ENCODE measurements at regions not wholly inside any gene's neighbourhood (a gene's known extent, or its start where the extent isn't known, plus 50 kb on each side); places are given as distances from the start of the nearest gene placed in this dataset.

DNA sequence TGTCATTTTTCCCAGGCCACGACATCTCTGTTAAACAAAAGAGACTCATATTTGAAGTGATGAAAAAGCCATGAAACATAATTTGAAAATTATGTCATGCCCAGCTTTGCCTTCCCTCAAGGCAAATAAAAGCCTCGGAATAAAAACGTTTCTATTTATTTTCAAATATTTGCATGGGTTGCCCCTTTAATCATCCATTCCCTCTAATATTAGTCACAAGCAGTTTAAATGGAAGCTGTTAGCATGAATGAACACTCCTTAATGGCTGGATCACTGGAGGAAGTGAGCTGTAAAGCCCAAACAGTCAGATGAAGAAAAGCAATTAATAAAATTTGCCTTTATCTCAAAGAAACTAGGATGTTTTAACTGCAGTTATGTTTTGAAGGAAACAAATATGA, 69.3 kb upstream of the STMND1 start:
- H3K27me3 Mint-ChIP-seq (ENCODE audit: insufficient read depth, low read depth, poor library complexity), result no peaks in the 10 kb centered on the region
- Histone ChIP-seq H3K4me1 (ENCODE audit: insufficient read depth) (no peaks in the 10 kb centered on the region), H3K79me2 (replicated peaks; ENCODE audit: insufficient read depth) (no peaks in the 10 kb centered on the region), H3K4me3 (no peak overlapping the region), H3K4me2 (no peak overlapping the region), H3K36me3 (ENCODE audit: insufficient read depth) (no peaks in the 10 kb centered on the region), H2AFZ (no peak overlapping the region), H3F3A (replicated peaks; ENCODE audit: low read depth) (no peaks in the 10 kb centered on the region), H4K20me1 (replicated peaks; ENCODE audit: insufficient read depth) (no peaks in the 10 kb centered on the region), H3K27me3 (ENCODE audit: insufficient read depth) (no peaks in the 10 kb centered on the region), H3K9me2 (ENCODE audit: insufficient read depth) (no peaks in the 10 kb centered on the region; the same call in 1 of the 2 replicates), H3K27ac (ENCODE audit: low read depth) (no peak overlapping the region)
- no peak overlapping the region for H3K4me3 Mint-ChIP-seq
- peaks cover under 1% of the 10 kb centered on the region; the same call in 1 of the 3 replicates for H3K4me1 Mint-ChIP-seq
- no peak overlapping the region for H3K27ac Mint-ChIP-seq
- ATAC-seq (no peak), DNase-seq (ENCODE audit: low spot score) (no peak)
- TF ChIP-seq ETS1 (IDR thresholded peaks at IDR 0.05), result no peak
- no peak for TF ChIP-seq CREB1 (CRISPR knock-in tag; IDR thresholded peaks at IDR 0.05; ENCODE audit: low read depth)
- TF ChIP-seq NANOG (IDR thresholded peaks at IDR 0.05; ENCODE audit: borderline replicate concordance), result no peak
- TF ChIP-seq, protein P1, sequence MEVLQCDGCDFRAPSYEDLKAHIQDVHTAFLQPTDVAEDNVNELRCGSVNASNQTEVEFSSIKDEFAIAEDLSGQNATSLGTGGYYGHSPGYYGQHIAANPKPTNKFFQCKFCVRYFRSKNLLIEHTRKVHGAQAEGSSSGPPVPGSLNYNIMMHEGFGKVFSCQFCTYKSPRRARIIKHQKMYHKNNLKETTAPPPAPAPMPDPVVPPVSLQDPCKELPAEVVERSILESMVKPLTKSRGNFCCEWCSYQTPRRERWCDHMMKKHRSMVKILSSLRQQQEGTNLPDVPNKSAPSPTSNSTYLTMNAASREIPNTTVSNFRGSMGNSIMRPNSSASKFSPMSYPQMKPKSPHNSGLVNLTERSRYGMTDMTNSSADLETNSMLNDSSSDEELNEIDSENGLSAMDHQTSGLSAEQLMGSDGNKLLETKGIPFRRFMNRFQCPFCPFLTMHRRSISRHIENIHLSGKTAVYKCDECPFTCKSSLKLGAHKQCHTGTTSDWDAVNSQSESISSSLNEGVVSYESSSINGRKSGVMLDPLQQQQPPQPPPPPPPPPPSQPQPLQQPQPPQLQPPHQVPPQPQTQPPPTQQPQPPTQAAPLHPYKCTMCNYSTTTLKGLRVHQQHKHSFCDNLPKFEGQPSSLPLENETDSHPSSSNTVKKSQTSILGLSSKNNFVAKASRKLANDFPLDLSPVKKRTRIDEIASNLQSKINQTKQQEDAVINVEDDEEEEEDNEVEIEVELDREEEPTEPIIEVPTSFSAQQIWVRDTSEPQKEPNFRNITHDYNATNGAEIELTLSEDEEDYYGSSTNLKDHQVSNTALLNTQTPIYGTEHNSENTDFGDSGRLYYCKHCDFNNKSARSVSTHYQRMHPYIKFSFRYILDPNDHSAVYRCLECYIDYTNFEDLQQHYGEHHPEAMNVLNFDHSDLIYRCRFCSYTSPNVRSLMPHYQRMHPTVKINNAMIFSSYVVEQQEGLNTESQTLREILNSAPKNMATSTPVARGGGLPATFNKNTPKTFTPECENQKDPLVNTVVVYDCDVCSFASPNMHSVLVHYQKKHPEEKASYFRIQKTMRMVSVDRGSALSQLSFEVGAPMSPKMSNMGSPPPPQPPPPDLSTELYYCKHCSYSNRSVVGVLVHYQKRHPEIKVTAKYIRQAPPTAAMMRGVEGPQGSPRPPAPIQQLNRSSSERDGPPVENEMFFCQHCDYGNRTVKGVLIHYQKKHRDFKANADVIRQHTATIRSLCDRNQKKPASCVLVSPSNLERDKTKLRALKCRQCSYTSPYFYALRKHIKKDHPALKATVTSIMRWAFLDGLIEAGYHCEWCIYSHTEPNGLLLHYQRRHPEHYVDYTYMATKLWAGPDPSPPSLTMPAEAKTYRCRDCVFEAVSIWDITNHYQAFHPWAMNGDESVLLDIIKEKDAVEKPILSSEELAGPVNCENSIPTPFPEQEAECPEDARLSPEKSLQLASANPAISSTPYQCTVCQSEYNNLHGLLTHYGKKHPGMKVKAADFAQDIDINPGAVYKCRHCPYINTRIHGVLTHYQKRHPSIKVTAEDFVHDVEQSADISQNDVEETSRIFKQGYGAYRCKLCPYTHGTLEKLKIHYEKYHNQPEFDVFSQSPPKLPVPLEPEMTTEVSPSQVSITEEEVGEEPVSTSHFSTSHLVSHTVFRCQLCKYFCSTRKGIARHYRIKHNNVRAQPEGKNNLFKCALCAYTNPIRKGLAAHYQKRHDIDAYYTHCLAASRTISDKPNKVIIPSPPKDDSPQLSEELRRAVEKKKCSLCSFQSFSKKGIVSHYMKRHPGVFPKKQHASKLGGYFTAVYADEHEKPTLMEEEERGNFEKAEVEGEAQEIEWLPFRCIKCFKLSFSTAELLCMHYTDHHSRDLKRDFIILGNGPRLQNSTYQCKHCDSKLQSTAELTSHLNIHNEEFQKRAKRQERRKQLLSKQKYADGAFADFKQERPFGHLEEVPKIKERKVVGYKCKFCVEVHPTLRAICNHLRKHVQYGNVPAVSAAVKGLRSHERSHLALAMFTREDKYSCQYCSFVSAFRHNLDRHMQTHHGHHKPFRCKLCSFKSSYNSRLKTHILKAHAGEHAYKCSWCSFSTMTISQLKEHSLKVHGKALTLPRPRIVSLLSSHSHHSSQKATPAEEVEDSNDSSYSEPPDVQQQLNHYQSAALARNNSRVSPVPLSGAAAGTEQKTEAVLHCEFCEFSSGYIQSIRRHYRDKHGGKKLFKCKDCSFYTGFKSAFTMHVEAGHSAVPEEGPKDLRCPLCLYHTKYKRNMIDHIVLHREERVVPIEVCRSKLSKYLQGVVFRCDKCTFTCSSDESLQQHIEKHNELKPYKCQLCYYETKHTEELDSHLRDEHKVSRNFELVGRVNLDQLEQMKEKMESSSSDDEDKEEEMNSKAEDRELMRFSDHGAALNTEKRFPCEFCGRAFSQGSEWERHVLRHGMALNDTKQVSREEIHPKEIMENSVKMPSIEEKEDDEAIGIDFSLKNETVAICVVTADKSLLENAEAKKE (CRISPR knock-in tag; IDR thresholded peaks at IDR 0.05), result no peak
- TF ChIP-seq ZNF331 (CRISPR knock-in tag; IDR thresholded peaks at IDR 0.05; ENCODE audit: low read depth), result no peak
- H3K36me3 Mint-ChIP-seq (ENCODE audit: low read depth), result peaks cover under 1% of the 10 kb centered on the region; the same call in 1 of the 3 replicates
- H3K9me3 Mint-ChIP-seq, result peaks cover 11% of the 10 kb centered on the region; the same call in 2 of the 3 replicates

- Histone ChIP-seq H3K4me3 (no peak overlapping the region), H3K27ac (ENCODE audit: low read depth) (no peak overlapping the region)
- no peak overlapping the region for H3K27ac Mint-ChIP-seq
- no peak for TF ChIP-seq ZNF114 (CRISPR knock-in tag; IDR thresholded peaks at IDR 0.05)
- no peak for TF ChIP-seq EZH2 (IDR thresholded peaks at IDR 0.05; ENCODE audit: low read depth, unreplicated experiment)
- TF ChIP-seq STAT1 (IDR thresholded peaks at IDR 0.05; ENCODE audit: unreplicated experiment), result no peak
- TF ChIP-seq REST (IDR thresholded peaks at IDR 0.05; ENCODE audit: unreplicated experiment), result no peak
- TF ChIP-seq POLR2AphosphoS5 (IDR thresholded peaks at IDR 0.05; ENCODE audit: low read depth), result no peak
- no peak for TF ChIP-seq EZH2phosphoT487 (IDR thresholded peaks at IDR 0.05; ENCODE audit: unreplicated experiment)
- no peak for TF ChIP-seq CREB1 (CRISPR knock-in tag; IDR thresholded peaks at IDR 0.05; ENCODE audit: low read depth)
Measured at GRCh38 chr6:17031961-17032360, 69.9 kb upstream of the STMND1 start.

More at GRCh38 chr6:17031961-17032360, 69.9 kb upstream of the STMND1 start:
- H3K9me3 Mint-ChIP-seq, result peaks cover 15% of the 10 kb centered on the region; the same call in 2 of the 3 replicates
- peaks cover 3% of the 10 kb centered on the region for H3K36me3 Mint-ChIP-seq (ENCODE audit: low read depth)
- Histone ChIP-seq H3K27me3 (ENCODE audit: insufficient read depth) (no peaks in the 10 kb centered on the region), H3K9me2 (ENCODE audit: insufficient read depth) (no peaks in the 10 kb centered on the region; the same call in 1 of the 2 replicates), H4K20me1 (replicated peaks; ENCODE audit: insufficient read depth) (no peaks in the 10 kb centered on the region), H3K4me1 (ENCODE audit: insufficient read depth) (no peaks in the 10 kb centered on the region), H3K4me2 (no peak overlapping the region), H3F3A (replicated peaks; ENCODE audit: low read depth) (no peaks in the 10 kb centered on the region), H3K79me2 (replicated peaks; ENCODE audit: insufficient read depth) (no peaks in the 10 kb centered on the region), H2AFZ (peak overlapping the region; percentile 69), H3K36me3 (ENCODE audit: insufficient read depth) (no peaks in the 10 kb centered on the region)
- peaks cover 7% of the 10 kb centered on the region for H3K4me1 Mint-ChIP-seq
- DNase-seq (ENCODE audit: low spot score) (no peak), ATAC-seq (no peak)
- H3K4me3 Mint-ChIP-seq, result no peak overlapping the region
- H3K27me3 Mint-ChIP-seq (ENCODE audit: insufficient read depth, low read depth, poor library complexity), result no peaks in the 10 kb centered on the region

Measured in GM23338 (cell line).